ENCODE measurements at regions not wholly inside any gene's neighbourhood (a gene's known extent, or its start where the extent isn't known, plus 50 kb on each side); places are given as distances from the start of the nearest gene placed in this dataset.

DNA sequence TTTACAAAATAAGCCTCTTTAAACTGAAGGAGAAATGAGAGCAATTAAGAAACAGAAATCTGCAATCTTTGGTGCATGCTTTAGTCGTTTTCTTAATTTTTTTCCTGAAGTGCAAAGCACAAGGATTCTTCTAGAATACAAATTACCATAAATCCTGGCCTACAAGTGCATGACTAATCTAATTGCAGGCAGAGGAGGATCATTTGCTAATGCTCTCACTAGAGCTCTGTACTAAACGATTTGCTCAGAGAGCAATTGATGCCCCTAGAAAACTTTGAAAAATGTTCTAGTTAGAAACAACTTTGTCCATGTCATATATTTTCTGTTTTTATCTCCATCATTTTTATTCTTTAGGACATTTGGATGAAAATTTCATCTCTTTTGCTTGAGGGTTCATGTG is 193.2 kb downstream of the POU4F1 start:
- TF ChIP-seq POLR2AphosphoS5 (IDR thresholded peaks at IDR 0.05; ENCODE audit: insufficient read depth, low read depth, low read length) = no peak
- no peak for TF ChIP-seq FOS (IDR thresholded peaks at IDR 0.05; ENCODE audit: borderline replicate concordance, insufficient read depth, low read length)
- no peak for TF ChIP-seq MYC (IDR thresholded peaks at IDR 0.05; ENCODE audit: low read depth, low read length)
- TF ChIP-seq, protein P1, sequence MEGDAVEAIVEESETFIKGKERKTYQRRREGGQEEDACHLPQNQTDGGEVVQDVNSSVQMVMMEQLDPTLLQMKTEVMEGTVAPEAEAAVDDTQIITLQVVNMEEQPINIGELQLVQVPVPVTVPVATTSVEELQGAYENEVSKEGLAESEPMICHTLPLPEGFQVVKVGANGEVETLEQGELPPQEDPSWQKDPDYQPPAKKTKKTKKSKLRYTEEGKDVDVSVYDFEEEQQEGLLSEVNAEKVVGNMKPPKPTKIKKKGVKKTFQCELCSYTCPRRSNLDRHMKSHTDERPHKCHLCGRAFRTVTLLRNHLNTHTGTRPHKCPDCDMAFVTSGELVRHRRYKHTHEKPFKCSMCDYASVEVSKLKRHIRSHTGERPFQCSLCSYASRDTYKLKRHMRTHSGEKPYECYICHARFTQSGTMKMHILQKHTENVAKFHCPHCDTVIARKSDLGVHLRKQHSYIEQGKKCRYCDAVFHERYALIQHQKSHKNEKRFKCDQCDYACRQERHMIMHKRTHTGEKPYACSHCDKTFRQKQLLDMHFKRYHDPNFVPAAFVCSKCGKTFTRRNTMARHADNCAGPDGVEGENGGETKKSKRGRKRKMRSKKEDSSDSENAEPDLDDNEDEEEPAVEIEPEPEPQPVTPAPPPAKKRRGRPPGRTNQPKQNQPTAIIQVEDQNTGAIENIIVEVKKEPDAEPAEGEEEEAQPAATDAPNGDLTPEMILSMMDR (IDR thresholded peaks at IDR 0.05; ENCODE audit: extremely low read depth in 1 of 2, insufficient read depth in 1 of 2, low read depth in 1 of 2, low read length in 2 of 2) = no peak
- no peak for TF ChIP-seq EZH2 (IDR thresholded peaks at IDR 0.05; ENCODE audit: borderline replicate concordance, low read depth, low read length, severe bottlenecking)
- TF ChIP-seq, protein P2, sequence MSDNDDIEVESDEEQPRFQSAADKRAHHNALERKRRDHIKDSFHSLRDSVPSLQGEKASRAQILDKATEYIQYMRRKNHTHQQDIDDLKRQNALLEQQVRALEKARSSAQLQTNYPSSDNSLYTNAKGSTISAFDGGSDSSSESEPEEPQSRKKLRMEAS (IDR thresholded peaks at IDR 0.05; ENCODE audit: insufficient read depth, insufficient read length) = no peak
- no peak for TF ChIP-seq GATA2 (IDR thresholded peaks at IDR 0.05; ENCODE audit: insufficient read depth, insufficient read length, low read depth, low read length)
- TF ChIP-seq JUN (IDR thresholded peaks at IDR 0.05; ENCODE audit: borderline replicate concordance, insufficient read depth, insufficient read length, low read depth) = no peak
- TF ChIP-seq POLR2A (IDR thresholded peaks at IDR 0.05; ENCODE audit: low read depth, low read length) = no peak
- H3K4me2 ChIP-seq (ENCODE audit: insufficient read depth, low read length) = no peak overlapping the region
- no peak overlapping the region for H3K27ac ChIP-seq (ENCODE audit: insufficient read depth, low read depth, low read length)
- ChIA-PET POLR2A (no interaction called here), CTCF (no interaction called here)
- no TSS peak for BruUV-seq (replicated peaks)
- DNase-seq (ENCODE audit: low read depth, low spot score) = no peak
- no peaks in the 10 kb centered on the region for H3K27me3 ChIP-seq (ENCODE audit: control insufficient read depth in 2 of 2, insufficient read depth in 2 of 2, low read length in 2 of 2)
- no peak overlapping the region for H2AFZ ChIP-seq (ENCODE audit: low read depth, low read length)
- no peaks in the 10 kb centered on the region for H3K36me3 ChIP-seq (ENCODE audit: control insufficient read depth in 2 of 2, extremely low read depth in 1 of 2, insufficient read depth in 2 of 2, low read length in 2 of 2)
- dilution Hi-C loops (cut with MboI; ENCODE audit: extremely low pct_ligation_motif_present, low sequenced_read_pairs) (no loop called here), intact Hi-C loops (cut with micrococcal nuclease) (no loop called here)
- no peak overlapping the region for H3K9ac ChIP-seq (replicated peaks; ENCODE audit: extremely low read depth, insufficient read depth, low read length)
- FAIRE-seq = no peak
- H3K4me1 ChIP-seq (ENCODE audit: control insufficient read depth, extremely low read depth, insufficient read depth, low read length) = no peaks in the 10 kb centered on the region
- no peak overlapping the region for H3K4me3 ChIP-seq (replicated peaks in 1 of 3; ENCODE audit: insufficient read depth in 1 of 3, low read depth in 1 of 3, low read length in 3 of 3)
- H3K79me2 ChIP-seq (ENCODE audit: control insufficient read depth, insufficient read depth, low read length) = no peaks in the 10 kb centered on the region
- no peaks in the 10 kb centered on the region for H3K9me1 ChIP-seq (replicated peaks; ENCODE audit: control insufficient read depth, extremely low read depth, insufficient read depth, low read length)
- no peaks in the 10 kb centered on the region for H3K9me3 ChIP-seq (replicated peaks; ENCODE audit: control insufficient read depth, insufficient read depth, low read length)
- H4K20me1 ChIP-seq (replicated peaks; ENCODE audit: control insufficient read depth, extremely low read depth, insufficient read depth, low read length) = no peaks in the 10 kb centered on the region
